HG03575 (cell line): ENCODE measurements at regions not wholly inside any gene's neighbourhood (a gene's known extent, or its start where the extent isn't known, plus 50 kb on each side); places are given as distances from the start of the nearest gene placed in this dataset.
"Not testable (repeated sequence)": the region's sequence is repeated elsewhere in the genome, so short reads cannot be mapped to it uniquely, and the experiment has no call there.

Source experiments
- ATAC-seq: cut with Tn5 transposase; IDR thresholded peaks from one replicate; pipeline ENCODE4 v1.9.1; 2021; ENCODE audit not compliant: unreplicated experiment, insufficient number of reproducible peaks, low FRiP score; ENCODE audit errors: extremely low read depth

DNA sequence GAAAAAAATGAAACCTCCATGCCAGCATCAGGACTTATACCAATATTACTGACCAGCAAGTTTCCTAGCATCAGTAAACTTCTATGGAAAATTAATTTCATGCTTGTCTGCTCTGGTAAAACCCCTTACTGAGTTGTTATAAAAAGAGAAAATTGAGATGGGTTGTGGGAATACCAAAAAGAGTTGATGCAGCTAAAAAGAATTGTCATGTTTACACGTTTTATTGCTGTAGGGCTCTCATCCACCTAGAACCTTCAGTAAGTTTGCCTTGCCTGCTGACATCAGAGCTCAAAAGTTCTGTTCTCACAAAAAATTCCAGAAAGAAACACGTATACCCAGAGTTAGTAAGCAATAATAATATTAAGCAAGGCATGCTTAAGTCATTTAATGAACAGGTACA lies 641.3 kb upstream of the ZNF385D start:
- ATAC-seq, result no peak

DNA sequence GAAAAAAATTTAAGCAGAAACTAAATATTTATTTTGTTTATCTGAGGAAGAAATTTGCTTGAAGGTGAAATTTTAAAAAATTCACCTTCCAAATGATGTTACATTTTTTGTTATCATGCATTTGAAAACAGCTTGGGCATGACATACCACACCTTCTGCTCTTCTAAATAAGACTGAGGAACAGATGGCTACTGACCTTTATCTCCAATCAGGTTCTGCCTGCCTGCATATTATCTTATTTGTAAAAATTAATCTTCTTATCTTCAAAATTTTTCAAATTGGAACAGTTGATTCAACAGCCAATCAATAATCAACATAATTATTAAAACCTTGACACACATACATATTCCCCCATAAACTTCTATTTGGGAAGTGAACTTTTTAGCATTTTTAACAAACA lies 641.8 kb upstream of the ZNF385D start:
- ATAC-seq, result no peak

DNA sequence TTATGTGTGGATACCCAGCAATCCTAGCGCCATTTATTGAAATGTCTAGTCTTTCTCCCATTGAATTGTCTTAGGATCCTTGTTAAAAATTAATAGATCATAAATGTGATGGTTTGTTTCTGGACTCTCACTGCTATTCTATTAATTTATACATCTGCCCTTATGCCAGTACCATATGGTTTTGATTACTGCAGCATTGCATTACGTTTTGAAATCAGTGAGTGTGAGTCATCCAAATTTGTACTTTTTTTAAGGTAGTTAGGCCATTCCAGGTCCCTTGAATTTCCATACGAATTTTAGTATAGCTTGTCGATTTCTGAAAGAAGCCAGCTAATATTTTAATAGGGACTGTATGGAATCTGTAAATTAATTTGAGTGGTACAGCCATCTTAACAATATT lies 648.6 kb upstream of the ZNF385D start:
- ATAC-seq, result no peak

DNA sequence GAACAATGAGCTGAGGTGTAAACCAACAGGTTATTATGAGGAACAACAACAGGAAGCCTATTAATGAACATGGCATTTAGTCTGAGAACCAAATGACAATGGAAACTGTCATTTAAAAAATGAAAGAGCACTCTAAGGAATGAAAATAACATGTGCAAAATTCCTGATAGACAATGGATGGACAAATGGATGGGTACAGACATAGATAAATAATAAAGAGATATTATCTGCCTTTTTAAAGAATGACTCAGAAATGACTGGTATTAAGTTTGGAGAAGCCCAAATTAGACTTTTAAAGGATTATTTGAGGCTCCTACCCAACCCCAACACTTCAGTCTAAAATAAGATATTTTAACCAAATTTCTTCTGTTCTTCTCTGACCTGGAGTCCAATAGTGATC lies 650.5 kb upstream of the ZNF385D start:
- no peak for ATAC-seq

DNA sequence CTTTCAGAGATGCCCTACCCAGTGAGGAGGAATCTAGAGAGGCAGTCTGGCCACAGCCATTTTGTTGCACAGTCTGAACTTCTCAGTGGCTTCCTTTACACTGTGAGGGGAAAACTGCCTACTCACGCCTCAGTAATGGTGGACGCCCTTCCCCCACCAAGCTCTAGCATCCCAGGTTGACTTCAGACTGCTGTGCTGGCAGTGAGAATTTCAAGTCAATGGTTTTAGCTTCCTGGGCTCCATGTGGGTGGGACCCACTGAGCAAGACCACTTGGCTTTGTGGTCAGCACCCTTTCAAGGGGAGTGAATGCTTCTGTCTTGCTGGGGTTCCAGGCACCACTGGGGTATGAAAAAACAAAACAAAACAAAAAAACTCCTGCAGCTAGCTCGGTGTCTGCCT lies 663.2 kb upstream of the ZNF385D start:
- ATAC-seq, result no peak

DNA sequence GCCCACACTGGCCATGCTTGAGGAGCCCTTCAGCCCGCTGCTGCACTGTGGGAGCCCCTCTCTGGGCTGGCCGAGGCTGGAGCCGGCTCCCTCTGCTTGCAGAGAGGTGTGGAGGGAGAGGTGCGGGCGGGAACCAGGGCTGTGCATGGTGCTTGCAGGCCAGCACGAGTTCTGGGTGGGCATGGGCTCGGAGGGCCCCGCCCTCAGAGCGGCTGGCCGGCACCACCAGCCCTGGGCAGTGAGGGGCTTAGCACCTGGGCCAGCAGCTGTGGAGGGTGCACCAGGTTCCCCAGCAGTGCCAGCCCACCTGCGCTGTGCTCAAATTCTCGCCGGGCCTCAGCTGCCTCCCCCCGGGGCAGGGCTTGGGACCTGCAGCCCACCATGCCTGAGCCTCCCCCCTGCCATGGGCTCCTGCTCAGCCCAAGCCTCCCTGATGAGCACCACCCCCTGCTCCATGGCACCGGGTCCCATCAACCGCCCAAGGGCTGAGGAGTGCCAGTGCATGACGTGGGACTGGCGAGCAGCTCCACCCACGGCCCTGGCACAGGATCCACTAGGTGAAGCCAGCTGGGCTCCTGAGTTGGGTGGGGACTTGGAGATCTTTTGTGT lies 665.9 kb upstream of the ZNF385D start:
- ATAC-seq, result not testable (repeated sequence)

DNA sequence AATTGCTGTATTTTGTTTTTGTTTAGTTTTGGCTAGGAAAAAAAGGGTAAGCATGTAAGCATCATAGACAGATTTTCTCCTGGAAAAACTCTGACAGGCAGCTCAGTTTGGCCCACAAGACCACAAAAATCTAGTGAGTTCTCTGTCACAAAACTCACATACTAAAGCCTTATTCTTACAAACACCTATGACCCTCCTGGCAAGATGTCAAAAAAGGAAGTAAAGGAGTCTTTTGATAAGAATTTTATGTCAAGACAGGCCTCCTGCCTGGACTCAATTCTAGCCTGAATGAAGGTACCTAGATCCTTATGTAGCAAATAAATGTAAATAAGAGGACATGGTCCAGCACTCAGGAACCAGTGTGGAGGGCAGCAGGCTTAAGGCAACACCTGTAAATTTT lies 668.3 kb upstream of the ZNF385D start:
- no peak for ATAC-seq

DNA sequence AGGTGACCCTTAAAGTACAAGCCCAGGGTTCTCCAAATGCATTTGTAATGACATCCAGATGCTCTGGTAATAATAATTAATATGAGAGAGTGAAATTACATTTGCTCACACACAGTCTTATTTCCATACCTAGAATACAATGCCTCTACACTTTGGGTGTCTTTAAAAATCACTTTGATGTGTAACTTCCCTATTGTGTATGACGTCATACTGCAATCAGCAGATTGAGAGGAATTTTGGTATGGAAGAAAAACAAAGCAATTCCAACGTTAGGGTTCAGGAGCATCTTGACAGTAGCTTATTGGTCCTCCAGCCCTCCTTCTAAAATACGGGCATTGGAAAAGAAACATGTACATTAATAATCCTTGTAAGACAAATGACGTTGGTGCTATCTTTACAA lies 670.6 kb upstream of the ZNF385D start:
- ATAC-seq, result no peak

DNA sequence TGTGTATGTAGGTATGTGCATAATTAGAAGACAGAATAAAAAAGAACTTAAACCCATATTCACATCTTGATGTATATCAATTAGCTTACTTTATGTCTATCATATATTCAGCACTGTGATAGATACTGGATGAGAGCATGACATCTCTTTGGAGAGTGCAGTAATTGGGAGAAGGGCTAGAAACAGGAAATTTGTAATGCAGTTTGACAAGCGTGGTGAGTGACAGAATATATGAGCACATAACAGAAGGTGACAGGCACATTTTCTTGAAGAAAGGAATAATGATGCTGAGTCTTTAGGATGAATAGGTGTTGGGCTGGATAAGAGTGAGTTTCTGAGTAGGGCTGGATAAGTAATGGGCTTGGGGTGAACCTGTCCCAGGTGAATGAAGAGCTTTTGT lies 680.3 kb upstream of the ZNF385D start:
- ATAC-seq, result no peak

DNA sequence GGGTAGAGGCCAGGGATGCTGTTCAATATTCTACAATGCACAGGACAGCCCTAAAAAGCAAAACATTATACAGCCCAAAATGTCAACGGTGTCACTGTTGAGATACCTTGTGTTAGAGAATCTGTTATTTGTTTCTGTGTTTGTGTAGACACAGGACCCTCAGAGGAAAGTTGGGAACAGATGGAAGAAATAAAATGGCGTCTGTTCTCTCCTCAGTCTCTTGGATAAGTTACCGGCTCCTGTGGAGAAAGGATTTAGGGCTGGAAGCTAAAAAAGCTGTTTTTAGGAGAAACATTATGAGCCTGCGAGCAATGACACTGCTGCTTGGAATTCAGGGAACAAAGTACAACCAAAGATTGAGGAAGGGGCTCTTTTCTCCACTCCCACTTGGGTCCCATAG lies 688.6 kb upstream of the ZNF385D start:
- no peak for ATAC-seq

DNA sequence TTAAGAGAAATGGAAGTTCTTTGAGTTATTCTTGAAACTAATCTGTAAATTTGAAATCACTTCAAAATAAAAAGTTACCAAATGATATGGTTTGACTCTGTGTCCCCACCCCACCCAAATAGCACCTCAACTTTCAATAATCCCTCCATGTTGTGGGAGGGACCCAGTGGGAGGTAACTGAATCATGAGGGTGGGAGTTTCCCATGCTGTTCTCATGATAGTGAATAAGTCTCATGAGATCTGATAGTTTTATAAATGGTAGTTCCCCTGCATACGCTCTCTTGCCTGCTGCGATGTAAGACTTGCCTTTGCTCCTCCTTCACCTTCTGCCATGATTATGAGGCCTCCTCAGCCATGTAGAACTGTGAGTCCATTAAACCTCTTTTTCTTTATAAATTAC lies 690.7 kb upstream of the ZNF385D start:
- ATAC-seq, result no peak

DNA sequence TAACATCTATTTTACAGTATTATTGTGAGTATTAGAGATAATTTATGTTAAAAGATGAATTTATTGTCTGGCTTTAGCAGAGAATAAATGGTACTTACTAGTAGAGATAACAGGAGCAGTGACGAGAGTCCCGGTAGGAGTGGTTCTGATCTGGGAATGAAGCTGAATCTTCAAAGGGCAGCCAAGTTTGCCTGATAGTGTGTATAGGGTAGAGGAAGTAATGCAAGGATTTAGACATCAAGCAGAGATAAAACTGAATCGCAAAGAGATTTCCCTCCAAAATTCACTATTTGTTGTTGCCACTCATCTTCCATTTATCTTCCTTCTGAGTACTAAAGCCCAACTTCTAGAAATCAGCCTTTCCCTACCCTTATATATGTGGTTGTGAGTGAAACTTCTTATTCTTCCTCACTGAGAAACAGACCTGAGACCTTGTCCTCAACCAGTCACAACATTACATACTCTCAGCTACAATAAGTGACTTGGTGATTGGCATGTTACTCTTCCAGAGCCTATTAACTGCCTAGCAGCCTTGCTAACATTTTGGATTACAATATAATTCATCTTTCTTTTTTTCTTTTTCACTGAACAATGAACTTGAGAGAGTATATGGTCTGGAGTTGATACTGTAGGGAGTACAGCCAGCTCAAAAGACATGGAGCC lies 692.7 kb upstream of the ZNF385D start:
- ATAC-seq, result no peak

DNA sequence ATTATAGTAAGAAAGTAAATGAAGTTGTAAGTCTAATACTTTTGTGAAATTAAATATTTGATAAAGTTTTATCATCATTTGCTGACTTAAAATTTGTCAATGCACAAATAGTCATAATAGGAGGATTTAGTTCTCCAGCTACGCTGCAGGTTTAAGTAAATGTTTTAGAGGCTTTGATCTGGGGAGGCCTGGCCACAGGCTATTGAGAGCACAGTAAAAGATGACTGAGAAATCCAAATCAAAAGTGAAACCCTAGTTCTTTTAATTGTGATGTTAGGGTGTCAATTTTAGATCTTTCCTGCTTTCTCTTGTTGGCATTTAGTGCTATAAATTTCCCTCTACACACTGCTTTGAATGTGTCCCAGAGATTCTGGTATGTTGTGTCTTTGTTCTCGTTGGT lies 694.3 kb upstream of the ZNF385D start:
- not testable (repeated sequence) for ATAC-seq

DNA sequence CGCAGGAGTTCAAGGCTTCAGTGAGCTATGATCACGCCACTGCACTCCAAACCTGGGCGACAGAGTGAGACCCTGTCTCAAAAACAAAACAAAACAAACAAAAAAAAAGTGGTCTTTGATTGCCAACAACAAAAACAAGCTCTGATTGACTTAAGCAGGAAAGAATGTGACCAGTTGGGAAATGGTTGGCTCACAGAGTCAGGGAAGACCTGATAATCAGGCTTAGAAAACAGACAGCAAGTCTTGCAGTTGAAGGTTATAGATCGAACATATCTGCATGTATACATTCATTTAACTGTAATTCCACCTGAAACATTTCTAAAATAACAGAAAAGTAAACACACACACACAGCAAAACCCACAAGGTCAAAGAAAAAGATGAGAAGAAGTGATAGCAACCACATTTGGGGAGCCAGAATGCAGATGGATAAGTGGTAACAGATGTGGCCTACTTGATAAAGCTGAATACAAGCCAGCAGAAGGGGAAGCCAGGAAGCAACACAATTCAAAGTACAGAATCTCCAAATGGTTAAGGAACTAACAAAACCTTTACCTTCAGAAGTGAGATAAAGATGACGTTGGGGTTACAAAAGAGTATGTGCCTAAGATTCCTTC lies 699.9 kb upstream of the ZNF385D start:
- no peak for ATAC-seq

DNA sequence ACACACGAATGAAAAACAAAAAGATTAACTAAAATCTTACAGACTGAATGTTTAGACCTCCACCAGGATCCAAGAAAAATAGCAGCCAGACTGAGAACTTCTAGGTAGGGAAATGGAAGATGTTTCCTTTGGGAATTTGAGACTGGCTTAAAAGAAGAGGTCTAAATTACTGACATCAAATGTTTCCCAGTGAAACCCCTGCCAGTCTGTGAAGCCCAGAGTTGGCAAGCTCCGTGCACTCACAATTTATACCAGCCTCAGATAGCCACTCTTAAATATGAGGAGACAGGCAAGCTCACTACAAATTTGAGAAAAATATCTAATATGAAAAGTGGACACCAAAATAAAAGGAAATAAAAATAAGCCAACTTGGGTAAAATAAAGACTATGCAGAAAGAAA lies 700.5 kb upstream of the ZNF385D start:
- ATAC-seq, result no peak

DNA sequence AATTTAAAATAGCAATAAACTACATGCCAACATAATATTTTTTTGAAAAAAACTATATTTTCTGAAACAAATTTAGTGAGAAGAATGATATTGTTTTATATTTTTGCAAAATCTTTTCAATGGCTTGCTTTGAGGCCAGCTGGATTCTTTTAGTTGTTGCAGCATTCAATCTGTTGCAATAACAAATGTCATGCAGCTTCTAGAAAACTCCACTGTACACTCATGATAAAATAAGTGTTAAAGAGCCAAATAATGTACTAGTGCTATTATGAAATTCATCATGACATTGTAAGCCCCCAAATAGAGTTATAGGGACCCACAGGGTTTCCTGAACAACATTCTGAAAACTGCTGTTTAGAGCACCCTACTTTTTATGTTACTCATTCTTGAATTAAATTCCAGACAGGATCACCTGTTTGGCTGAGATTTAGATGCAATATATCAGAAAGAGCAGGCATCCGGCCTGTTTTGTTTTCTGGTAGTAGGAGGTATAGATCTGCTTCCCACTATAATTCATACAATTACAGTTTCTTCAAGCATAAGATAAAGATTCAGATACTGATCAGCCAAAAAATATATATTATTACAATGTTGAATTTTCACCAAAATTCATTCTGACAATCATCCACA lies 703.0 kb upstream of the ZNF385D start:
- ATAC-seq, result no peak

DNA sequence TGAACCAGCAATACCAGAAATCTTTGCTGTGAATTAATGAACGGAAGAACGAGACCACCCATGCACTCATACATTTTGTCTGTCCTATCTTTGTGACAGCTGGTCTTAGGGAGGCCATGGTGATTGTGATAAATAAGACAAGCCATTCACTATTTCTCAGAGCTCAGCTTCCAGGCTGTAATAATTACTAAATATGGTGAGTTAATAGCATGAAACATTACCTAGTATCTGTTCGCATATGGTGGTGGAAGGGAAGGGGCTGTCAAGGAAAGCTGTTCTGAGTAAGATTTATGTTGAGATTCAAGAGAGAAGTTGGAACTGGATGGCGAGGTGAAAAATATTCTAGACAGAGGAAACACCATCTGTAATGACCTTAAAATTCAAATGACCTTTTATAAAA lies 719.0 kb upstream of the ZNF385D start:
- no peak for ATAC-seq

DNA sequence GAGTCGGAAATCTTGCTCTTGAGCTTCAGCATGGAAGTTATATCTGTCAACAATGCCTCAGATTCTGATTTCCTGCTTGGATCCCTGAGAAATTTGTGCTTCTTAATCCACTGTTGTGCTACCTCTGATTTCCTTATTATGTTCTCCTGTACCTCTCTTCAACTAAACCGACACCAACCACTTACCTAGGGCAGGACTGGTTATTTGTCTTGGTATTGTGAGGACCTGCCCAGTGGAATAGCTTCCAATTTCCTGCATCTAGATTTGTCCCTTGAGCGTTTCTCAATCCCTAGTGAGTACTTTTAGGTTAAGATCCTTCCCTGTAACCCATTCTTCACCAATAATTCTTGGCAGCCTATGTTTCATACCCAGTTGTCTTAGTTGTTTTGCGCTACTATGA lies 720.5 kb upstream of the ZNF385D start:
- no peak for ATAC-seq

DNA sequence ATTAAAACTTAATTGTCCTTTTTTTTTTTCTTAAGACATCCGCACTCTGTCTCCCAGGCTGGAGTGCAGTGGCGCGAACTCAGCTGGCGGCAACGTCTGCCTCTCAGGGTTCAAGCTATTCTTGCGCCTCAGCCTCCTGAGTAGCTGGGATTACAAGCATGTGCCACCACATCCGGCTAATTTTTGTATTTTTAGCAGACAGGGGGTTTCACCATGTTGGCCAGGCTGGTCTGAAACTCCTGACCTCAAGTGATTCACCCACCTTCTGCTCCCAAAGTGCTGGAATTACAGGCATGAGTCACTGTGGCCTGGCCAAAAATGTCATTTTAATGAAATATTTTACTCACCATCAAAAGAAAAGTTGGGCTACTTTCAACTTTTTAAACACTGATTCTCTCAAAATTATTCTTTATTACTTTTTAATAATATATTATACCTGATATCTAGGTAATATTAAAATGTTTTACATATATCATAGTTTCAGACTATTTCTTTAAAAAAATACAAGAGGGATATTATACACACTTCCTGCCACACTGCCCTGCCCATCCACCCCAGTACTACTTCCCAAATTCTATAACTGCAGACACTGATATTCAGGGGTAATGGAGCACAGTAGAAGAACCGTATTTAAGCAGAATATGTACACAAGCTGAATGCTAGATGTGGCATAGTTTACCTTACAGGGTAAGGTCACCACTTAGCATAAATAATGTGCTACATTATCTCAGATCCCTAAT lies 723.9 kb upstream of the ZNF385D start:
- ATAC-seq, result no peak
